ENCODE measurements at regions not wholly inside any gene's neighbourhood (a gene's known extent, or its start where the extent isn't known, plus 50 kb on each side); places are given as distances from the start of the nearest gene placed in this dataset.
"Not testable (repeated sequence)": the region's sequence is repeated elsewhere in the genome, so short reads cannot be mapped to it uniquely, and the experiment has no call there.

- no peak for ATAC-seq
- intact Hi-C loops (cut with DNase I) = no loop called here
- no peak for DNase-seq (ENCODE audit: low spot score)
Measured at GRCh38 chr3:28972921-28973320, 307.9 kb upstream of the RBMS3 start.

- DNase-seq (ENCODE audit: low spot score) (no peak), ATAC-seq (no peak)
- intact Hi-C loops (cut with DNase I) = no loop called here
Measured at GRCh38 chr3:28973609-28974008, 307.3 kb upstream of the RBMS3 start.

DNA sequence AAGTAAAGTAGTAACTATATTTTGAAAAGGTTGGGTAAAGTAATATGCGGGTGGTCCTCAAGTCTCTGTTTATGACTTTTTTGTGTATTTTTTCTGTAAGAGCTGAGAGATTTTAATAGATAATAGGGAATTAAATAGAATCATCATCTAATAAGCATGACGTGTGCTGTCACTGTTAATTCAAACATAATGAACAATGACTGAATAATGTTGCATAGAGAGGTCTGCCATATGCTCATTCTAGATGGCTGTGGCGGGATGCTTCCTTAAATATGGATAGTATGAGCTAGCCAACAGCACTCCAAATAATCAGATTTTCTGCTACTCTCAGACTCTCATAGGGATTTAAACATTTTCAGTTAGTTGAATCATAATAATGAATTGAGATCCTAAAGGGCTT is 302.8 kb upstream of the RBMS3 start:
- no peak for ATAC-seq
- DNase-seq (ENCODE audit: low spot score) = no peak
- intact Hi-C loops (cut with DNase I) = no loop called here

- DNase-seq (ENCODE audit: low spot score) (no peak), ATAC-seq (no peak)
- intact Hi-C loops (cut with DNase I) = no loop called here
Measured at GRCh38 chr3:28980131-28980530, 300.7 kb upstream of the RBMS3 start.

DNA sequence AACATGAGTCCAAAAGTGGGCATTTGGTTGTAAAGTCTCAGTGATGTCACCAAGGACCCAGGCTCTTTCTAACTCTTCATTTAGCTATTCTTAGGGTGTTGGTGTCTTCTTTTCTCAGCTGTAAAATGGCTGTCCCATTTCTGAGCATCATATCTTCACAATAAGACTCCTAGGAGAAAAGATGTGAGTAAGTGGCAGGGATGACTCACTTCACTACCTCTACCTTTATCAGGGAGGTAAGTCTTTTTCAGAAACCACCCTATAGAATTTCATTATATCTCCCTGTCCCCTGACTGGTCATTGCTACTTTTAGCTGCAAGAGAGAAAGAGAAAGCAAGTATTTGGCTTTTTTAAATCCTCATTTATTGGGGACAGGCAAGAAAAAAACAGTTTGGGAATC is 300.2 kb upstream of the RBMS3 start:
- ATAC-seq (no peak), DNase-seq (ENCODE audit: low spot score) (no peak)
- intact Hi-C loops (cut with DNase I) = no loop called here

DNA sequence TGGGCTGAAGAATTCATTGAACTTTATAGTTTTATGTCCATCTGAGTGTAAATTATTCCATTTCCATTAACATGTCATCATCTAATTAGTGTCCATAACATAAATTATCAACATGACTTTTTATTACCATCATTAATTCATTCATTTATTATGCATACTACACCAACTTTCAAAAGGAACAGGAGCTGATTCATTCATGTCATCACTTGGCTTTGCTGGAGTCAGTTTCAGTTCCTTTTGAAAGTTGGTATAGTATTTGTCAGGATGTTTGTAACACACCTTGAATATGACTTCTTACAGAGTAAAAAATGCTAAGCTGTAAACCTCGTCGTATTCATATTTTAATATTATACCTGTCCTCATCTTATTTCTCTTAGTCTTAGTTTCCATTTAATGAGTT is 298.0 kb upstream of the RBMS3 start:
- intact Hi-C loops (cut with DNase I) = no loop called here
- no peak for DNase-seq (ENCODE audit: low spot score)
- no peak for ATAC-seq

DNA sequence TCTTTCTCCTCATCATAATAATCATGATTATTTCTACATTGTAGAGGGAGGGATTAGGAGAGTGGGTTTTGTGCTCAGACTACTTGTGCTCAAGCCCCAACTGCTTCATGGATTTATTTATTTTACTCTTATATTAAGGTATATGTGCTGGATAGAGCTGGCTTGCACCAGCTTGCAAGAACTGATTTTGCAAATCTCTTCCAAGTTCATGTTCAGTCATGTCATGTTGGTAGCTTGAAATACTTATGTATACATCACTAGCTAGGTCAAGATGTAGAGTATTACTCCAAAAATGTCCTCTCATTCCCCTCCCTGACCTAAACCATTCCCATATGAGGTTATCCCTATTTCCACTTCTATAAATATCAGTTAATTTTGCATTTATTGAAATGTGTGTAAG is 293.9 kb upstream of the RBMS3 start:
- intact Hi-C loops (cut with DNase I) = no loop called here
- DNase-seq (ENCODE audit: low spot score) (no peak), ATAC-seq (no peak)

DNA sequence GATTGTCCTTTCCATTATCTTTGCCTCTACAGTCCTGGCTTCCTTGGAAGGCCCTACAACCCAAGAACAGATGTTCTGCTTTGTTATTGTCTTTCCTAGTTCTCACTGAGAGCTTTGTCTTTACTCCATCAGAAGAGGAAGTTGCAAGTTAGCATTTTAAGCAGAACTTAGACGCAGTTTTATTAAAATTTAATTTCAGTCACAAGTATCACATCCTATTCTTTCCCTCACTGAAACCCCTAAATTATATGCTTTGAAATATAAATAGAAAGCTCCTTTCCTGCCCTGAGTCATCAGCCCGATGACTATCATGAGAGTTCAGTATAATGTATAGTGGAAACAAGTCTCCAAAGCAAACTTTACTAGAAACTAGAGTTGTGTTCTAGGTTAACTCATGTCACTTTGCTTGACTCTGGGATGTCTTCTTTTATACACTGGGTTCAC is 291.2 kb upstream of the RBMS3 start:
- peak; percentile 42 for ATAC-seq
- intact Hi-C loops (cut with DNase I) = no loop called here

DNA sequence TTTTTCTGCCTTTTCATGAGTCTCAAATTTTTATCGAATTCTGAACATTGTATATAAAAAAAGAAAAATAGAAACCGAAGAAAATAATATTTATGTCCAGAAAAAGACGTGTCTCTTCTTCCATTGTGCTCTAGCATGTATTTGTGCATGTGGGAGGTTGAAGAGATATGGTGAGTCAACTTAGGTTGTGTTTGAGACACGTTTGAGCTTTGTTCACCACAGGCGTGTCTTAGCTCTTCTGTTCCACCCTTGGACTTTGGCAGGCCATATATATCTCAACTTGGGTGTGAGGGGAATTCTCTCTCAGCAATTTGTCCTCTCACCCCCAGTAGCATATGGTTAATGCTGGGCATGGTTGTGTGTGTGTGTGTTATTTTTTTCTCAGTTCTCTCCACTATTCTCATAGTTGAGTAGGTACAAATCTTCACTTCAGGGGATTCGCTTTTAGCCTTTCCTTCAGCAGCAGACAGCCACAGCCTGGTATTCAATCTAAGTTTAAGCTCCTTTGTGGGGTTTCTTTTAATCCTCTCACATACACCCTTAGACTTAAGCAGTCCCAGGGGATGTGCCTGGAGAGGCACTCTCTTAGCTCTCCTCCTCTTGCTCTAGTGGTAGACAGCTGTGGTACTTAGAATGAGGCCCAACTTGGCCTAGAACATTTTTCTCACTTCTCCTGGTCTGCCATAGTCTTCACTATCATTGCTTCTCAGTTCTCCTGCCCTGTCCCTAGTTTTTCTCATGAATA is 286.5 kb upstream of the RBMS3 start:
- intact Hi-C loops (cut with DNase I) = no loop called here
- ATAC-seq = no peak
- DNase-seq (ENCODE audit: low spot score) = no peak

More for the DNA sequence above, 291.2 kb upstream of the RBMS3 start:
- no peak for DNase-seq (ENCODE audit: low spot score)

- ATAC-seq = no peak
- intact Hi-C loops (cut with DNase I) = no loop called here
- DNase-seq (ENCODE audit: low spot score) = no peak
Measured at GRCh38 chr3:29004885-29005599, 275.8 kb upstream of the RBMS3 start.

DNA sequence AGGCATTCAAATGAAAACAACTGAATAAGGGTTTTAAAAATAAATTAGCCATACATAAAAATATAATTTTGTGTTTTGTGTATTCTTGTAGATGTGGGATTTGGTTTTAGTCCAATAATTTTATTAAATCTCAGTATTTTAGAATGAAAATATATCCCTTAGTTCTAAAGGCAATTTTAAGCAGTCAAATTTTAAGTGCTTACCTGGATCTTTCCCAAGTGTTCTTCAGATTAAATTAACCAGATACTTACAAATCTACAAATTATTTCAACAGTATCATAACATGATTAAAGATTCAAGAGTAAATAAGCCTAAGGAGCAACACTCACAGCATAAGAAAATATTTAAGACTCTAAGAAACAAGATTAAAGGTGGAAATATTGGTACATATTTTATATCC is 275.0 kb upstream of the RBMS3 start:
- DNase-seq (ENCODE audit: low spot score) (no peak), ATAC-seq (no peak)
- intact Hi-C loops (cut with DNase I) = no loop called here

DNA sequence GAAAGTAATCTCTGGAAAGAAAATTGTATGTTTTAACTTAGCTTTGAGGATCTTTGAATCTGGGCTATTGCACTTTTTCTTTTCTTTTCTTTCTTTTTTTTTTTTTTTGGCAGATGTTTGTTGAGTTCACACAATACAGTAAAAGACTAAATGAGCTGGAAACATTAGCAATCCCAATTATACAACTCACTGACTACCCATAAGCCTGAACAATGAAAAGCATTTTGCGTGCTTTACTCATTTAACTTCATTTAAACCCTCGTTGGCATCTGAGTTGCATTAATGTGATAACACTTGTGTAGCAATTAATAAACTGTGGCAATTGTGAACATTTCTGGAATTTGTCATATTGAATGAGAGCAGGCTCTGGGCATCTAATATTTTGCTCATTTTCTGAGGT is 269.4 kb upstream of the RBMS3 start:
- ATAC-seq (no peak), DNase-seq (ENCODE audit: low spot score) (no peak)
- intact Hi-C loops (cut with DNase I) = no loop called here

DNA sequence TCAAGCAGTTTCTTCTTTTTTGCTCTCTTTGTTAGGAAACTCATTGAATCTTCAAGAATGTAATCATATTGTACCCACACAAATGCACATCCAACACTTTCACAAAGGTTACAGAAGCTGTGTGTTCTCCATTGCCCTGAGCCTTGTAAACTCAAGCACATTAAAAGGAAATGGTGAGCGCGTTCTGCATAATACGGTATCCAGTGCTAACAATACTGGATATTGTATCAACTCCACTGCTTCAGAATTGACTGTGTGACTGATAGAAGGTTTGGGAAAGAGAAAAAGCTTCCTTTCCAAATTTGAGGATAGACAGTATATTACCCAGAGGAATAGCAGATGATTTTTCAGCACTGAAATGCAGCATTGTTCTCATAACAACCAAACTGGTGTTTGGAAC is 268.9 kb upstream of the RBMS3 start:
- ATAC-seq = no peak
- no peak for DNase-seq (ENCODE audit: low spot score)
- intact Hi-C loops (cut with DNase I) = no loop called here

DNA sequence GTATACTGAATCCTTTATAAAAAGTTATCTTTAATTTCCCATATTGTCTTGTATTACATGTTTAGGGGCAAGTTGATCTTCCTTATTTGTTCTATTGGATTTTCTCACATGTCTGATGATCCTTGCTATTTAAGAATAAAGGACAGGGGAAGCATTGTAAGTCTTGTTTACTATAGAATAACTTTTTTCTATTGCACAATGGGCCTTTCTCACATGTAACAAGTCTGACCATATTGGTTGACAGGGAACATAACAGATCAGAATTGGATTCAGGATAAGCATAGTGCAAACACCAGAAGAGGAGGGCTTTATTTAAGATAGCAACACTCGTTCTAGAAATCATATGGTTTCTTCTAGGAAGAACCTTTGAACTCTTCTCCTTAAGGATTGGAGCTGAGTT is 257.9 kb upstream of the RBMS3 start:
- intact Hi-C loops (cut with DNase I) = no loop called here
- DNase-seq (ENCODE audit: low spot score) (no peak), ATAC-seq (no peak)

DNA sequence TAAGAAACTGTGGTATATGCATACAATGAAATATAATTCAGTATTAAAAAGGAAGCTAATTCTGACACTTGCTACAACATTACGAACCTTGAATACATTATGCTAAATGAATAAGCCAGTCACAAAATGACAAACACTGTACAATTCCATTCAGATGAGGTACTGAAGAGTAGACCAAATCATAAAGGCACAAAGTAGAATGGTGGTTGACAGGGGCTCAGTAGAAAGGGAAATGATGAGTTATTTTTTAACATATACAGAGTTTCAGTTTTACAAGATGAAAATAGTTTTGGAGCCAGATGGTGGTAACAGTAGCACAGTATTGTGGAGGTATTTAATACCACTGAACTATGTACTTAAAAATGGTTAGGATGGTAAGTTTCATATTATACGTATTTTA is 254.6 kb upstream of the RBMS3 start:
- DNase-seq (ENCODE audit: low spot score) = no peak
- no peak for ATAC-seq
- intact Hi-C loops (cut with DNase I) = no loop called here

DNA sequence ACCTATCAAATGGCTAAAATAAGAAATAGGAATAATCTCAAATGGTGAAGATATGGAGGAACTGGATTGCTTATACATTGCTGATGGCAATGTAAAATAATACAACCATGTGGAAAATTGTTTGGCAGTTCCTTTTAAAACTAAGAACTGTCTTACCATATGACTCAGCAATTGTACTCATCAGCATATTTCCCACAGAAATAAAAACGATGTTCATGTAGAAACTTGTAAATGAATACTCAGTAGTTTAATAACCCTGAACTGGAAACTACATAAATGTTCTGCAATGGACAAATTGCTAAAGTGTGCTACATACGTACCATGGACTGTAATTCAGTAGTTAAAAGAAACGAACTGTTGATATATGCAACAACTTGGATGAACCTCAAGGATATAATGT is 253.9 kb upstream of the RBMS3 start:
- no peak for ATAC-seq

DNA sequence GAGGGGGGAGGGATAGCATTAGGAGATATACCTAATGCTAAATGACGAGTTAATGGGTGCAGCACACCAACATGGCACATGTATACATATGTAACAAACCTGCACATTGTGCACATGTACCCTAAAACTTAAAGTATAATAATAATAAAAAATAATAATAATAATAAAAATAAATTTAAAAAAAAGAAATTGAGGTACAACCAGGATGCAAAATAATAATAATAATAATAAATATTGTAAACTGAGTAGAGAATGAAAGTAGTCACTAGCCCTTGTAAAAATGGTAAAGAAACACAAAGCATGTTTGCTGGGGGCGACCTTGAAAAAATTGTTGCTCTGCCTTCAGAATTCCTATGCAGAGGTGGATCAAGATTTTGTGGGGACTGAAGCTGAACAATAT is 249.7 kb upstream of the RBMS3 start:
- intact Hi-C loops (cut with DNase I); ATAC-seq; DNase-seq (ENCODE audit: low spot score): not testable (repeated sequence)

More for the DNA sequence above, 253.9 kb upstream of the RBMS3 start:
- intact Hi-C loops (cut with DNase I) = no loop called here
- no peak for DNase-seq (ENCODE audit: low spot score)

GRCh38 chr3:29033511-29033910 is 247.4 kb upstream of the RBMS3 start:
- no peak for ATAC-seq

GRCh38 chr3:29050155-29050554 is 230.7 kb upstream of the RBMS3 start:
- ATAC-seq (no peak), DNase-seq (ENCODE audit: low spot score) (no peak)
- intact Hi-C loops (cut with DNase I) = no loop called here

More at GRCh38 chr3:29033511-29033910, 247.4 kb upstream of the RBMS3 start:
- intact Hi-C loops (cut with DNase I) = no loop called here
- DNase-seq (ENCODE audit: low spot score) = no peak

- intact Hi-C loops (cut with DNase I) = no loop called here
Measured at GRCh38 chr3:29057326-29057725, 223.5 kb upstream of the RBMS3 start.

GRCh38 chr3:29064085-29064484 is 216.8 kb upstream of the RBMS3 start:
- DNase-seq (ENCODE audit: low spot score) (no peak), ATAC-seq (no peak)
- intact Hi-C loops (cut with DNase I) = no loop called here

More at GRCh38 chr3:29057326-29057725, 223.5 kb upstream of the RBMS3 start:
- DNase-seq (ENCODE audit: low spot score) = no peak
- ATAC-seq = no peak

All from sciatic nerve (tissue), 2 donors.